ENCODE measurements at regions not wholly inside any gene's neighbourhood (a gene's known extent, or its start where the extent isn't known, plus 50 kb on each side); places are given as distances from the start of the nearest gene placed in this dataset.
"Not testable (repeated sequence)": the region's sequence is repeated elsewhere in the genome, so short reads cannot be mapped to it uniquely, and the experiment has no call there.

GRCh38 chr6:12545619-12546409, 170.8 kb upstream of the PHACTR1 start:
- peak; percentile 5 for DNase-seq (ENCODE audit: low read depth, low spot score)

GRCh38 chr6:12546410-12547002, 170.1 kb upstream of the PHACTR1 start:
- DNase-seq (ENCODE audit: low read depth, low spot score), result no peak

- no peak for DNase-seq (ENCODE audit: low read depth, low spot score)
Observed at GRCh38 chr6:12548526-12548925, 168.0 kb upstream of the PHACTR1 start.

- DNase-seq (ENCODE audit: low read depth, low spot score), result not testable (repeated sequence)
Observed at GRCh38 chr6:12549445-12549844, 167.1 kb upstream of the PHACTR1 start.

GRCh38 chr6:12554820-12555219, 161.7 kb upstream of the PHACTR1 start:
- DNase-seq (ENCODE audit: low read depth, low spot score), result not testable (repeated sequence)

GRCh38 chr6:12555267-12555666, 161.3 kb upstream of the PHACTR1 start:
- no peak for DNase-seq (ENCODE audit: low read depth, low spot score)

GRCh38 chr6:12555781-12556180, 160.8 kb upstream of the PHACTR1 start:
- no peak for DNase-seq (ENCODE audit: low read depth, low spot score)

GRCh38 chr6:12557765-12558164, 158.8 kb upstream of the PHACTR1 start:
- DNase-seq (ENCODE audit: low read depth, low spot score), result no peak

GRCh38 chr6:12560315-12560714, 156.3 kb upstream of the PHACTR1 start:
- no peak for DNase-seq (ENCODE audit: low read depth, low spot score)

GRCh38 chr6:12566618-12567123, 149.9 kb upstream of the PHACTR1 start:
- no peak for DNase-seq (ENCODE audit: low read depth, low spot score)

GRCh38 chr6:12567682-12568081, 148.9 kb upstream of the PHACTR1 start:
- DNase-seq (ENCODE audit: low read depth, low spot score), result no peak

GRCh38 chr6:12569646-12570045, 146.9 kb upstream of the PHACTR1 start:
- no peak for DNase-seq (ENCODE audit: low read depth, low spot score)

GRCh38 chr6:12570461-12571030, 146.0 kb upstream of the PHACTR1 start:
- no peak for DNase-seq (ENCODE audit: low read depth, low spot score)

GRCh38 chr6:12572896-12573827, 143.4 kb upstream of the PHACTR1 start:
- DNase-seq (ENCODE audit: low read depth, low spot score), result no peak

- DNase-seq (ENCODE audit: low read depth, low spot score), result no peak
Observed at GRCh38 chr6:12575961-12576360, 140.6 kb upstream of the PHACTR1 start.

- no peak for DNase-seq (ENCODE audit: low read depth, low spot score)
Observed at GRCh38 chr6:12576389-12576788, 140.2 kb upstream of the PHACTR1 start.

GRCh38 chr6:12577124-12577850, 139.3 kb upstream of the PHACTR1 start:
- DNase-seq (ENCODE audit: low read depth, low spot score), result peak; percentile 15

- no peak for DNase-seq (ENCODE audit: low read depth, low spot score)
Observed at GRCh38 chr6:12578097-12578496, 138.5 kb upstream of the PHACTR1 start.

- DNase-seq (ENCODE audit: low read depth, low spot score), result no peak
Observed at GRCh38 chr6:12578751-12579150, 137.8 kb upstream of the PHACTR1 start.

- no peak for DNase-seq (ENCODE audit: low read depth, low spot score)
Observed at GRCh38 chr6:12580290-12580689, 136.3 kb upstream of the PHACTR1 start.

Data from brain pericyte (primary cell).